GM12875 (cell line): ENCODE measurements at regions not wholly inside any gene's neighbourhood (a gene's known extent, or its start where the extent isn't known, plus 50 kb on each side); places are given as distances from the start of the nearest gene placed in this dataset.

ENCODE experiments used
- H3K4me3 ChIP-seq: one replicate; pipeline ENCODE4 v1.5.1; 2011; ENCODE audit warnings: low read depth, low read length, control low read depth
- CTCF ChIP-seq: IDR thresholded peaks from 2 replicates; pipeline ENCODE4 v1.5.1; 2011; ENCODE audit warnings: low read depth, mild to moderate bottlenecking, control low read depth, inconsistent platforms, low read length, moderate library complexity, borderline replicate concordance; ENCODE audit not compliant: insufficient read depth

- H3K4me3 ChIP-seq, result no peak overlapping the region
- no peak for TF ChIP-seq CTCF
Observed at GRCh38 chr22:27170491-27170890, 513.1 kb downstream of the MIAT start.

GRCh38 chr22:27171212-27171611, 513.8 kb downstream of the MIAT start:
- H3K4me3 ChIP-seq, result no peak overlapping the region
- TF ChIP-seq CTCF, result no peak

DNA sequence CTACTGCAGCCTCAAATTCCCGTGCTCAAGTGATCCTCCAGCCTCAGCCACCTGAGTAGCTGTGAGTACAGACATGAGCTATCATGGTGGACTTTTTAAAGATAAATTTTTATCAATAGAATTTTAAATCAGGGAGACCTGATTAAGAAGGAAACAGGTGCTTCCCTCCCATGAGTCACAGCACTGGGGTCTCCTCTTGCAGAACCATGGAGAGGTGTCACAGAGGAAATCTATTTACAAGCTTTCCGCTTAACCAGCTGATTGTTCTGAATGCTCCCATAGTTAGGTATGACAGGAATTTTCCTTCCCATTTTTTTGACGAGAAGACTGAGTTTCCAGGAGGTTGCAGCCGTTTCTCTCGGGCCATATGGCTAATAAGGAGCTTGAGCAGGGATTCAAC, 516.1 kb downstream of the MIAT start:
- no peak overlapping the region for H3K4me3 ChIP-seq
- TF ChIP-seq CTCF, result no peak

- no peak overlapping the region for H3K4me3 ChIP-seq
- TF ChIP-seq CTCF, result no peak
Observed at GRCh38 chr22:27175021-27175838, 517.8 kb downstream of the MIAT start.

DNA sequence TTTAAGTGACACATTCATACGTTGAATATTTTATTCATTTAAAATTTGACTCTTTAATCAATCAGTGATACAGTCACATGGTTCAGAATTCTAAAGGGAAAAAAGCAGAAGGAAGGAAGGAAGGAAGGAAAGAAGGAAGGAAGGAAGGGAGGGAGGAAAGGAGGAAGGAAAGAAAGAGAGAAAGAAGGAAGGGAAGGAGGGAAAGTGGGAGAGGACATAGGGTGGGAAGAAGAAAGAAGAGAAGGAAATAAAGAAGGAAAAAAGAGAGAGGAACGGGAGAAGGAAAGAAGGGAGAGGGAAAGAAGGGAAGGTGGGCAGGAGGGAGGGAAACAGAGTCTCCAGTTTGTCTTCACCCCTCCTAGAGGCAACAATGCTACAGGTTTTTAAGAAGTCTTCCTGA, 518.6 kb downstream of the MIAT start:
- no peak overlapping the region for H3K4me3 ChIP-seq
- TF ChIP-seq CTCF, result no peak

GRCh38 chr22:27179161-27179560, 521.8 kb downstream of the MIAT start:
- H3K4me3 ChIP-seq, result no peak overlapping the region
- no peak for TF ChIP-seq CTCF

DNA sequence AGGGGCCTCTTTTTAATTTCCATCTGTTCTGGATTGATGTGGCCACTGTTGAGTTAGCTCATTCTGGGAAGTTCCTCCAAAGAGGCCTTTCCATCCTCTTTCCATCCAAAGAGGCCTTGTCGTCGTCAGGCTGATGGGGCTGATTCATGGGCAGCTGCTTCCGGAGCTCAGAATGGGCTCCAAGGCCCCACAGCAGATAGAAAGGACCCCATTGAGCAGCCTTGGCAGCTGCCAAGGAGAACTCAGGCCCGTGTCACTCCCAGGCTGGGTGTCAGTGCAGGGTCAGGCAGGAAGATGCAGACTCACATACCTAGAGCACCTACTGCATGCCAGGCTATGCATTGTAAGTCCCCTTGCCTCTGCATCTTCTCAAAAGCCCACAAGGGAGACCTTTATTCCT, 524.1 kb downstream of the MIAT start:
- no peak overlapping the region for H3K4me3 ChIP-seq
- TF ChIP-seq CTCF, result no peak
